Neural progenitor cell (in vitro differentiated cells): ENCODE measurements at regions not wholly inside any gene's neighbourhood (a gene's known extent, or its start where the extent isn't known, plus 50 kb on each side); places are given as distances from the start of the nearest gene placed in this dataset.
A peak's percentile ranks its signal among the peaks of the same experiment; 100 is the strongest.

ENCODE experiments used
- DNase-seq: peaks from one replicate; pipeline ENCODE4 v3.0.0-alpha.2; 2016; ENCODE audit warnings: low spot score
- H2AFZ ChIP-seq: fragments of 200-600 bp; sonication (generic); replicated peaks from 2 replicates; pipeline ENCODE4 v1.6.1; 2016; ENCODE audit warnings: antibody characterized with exemption
- H3F3A ChIP-seq: fragments of 200-600 bp; sonication (generic); 2 replicates; pipeline ENCODE4 v1.6.1; 2016; ENCODE audit warnings: antibody characterized with exemption, low read depth
- H3K27ac ChIP-seq: fragments of 200-600 bp; sonication (generic); 2 replicates; pipeline ENCODE4 v1.5.1; 2016; ENCODE audit warnings: mild to moderate bottlenecking
- H3K27me3 ChIP-seq: fragments of 200-600 bp; sonication (generic); 2 replicates; pipeline ENCODE4 v1.6.1; 2016; ENCODE audit warnings: mild to moderate bottlenecking, moderate library complexity
- H3K36me3 ChIP-seq: fragments of 200-600 bp; sonication (generic); 2 replicates; pipeline ENCODE4 v1.5.1; 2016
- H3K4me1 ChIP-seq: fragments of 200-600 bp; sonication (generic); 2 replicates; pipeline ENCODE4 v1.6.1; 2016; ENCODE audit warnings: mixed run types
- H3K4me2 ChIP-seq: fragments of 200-600 bp; sonication (generic); 2 replicates; pipeline ENCODE4 v1.6.1; 2016
- H3K4me3 ChIP-seq: fragments of 200-600 bp; sonication (generic); 2 replicates; pipeline ENCODE4 v1.5.1; 2016
- H3K79me2 ChIP-seq: fragments of 200-600 bp; sonication (generic); 2 replicates; pipeline ENCODE4 v1.6.1; 2016; ENCODE audit warnings: low read depth
- H3K9ac ChIP-seq: fragments of 200-600 bp; sonication (generic); 2 replicates; pipeline ENCODE4 v1.6.1; 2016
- H3K9me3 ChIP-seq: fragments of 200-600 bp; sonication (generic); 2 replicates; pipeline ENCODE4 v1.5.1; 2016; ENCODE audit warnings: low read depth
- H4K20me1 ChIP-seq: fragments of 200-600 bp; sonication (generic); 2 replicates; pipeline ENCODE4 v1.6.1; 2016; ENCODE audit warnings: low read depth
- H3K27ac Mint-ChIP-seq: 3 replicates; pipeline ENCODE4 v1.8.0; 2021; ENCODE audit warnings: mixed read lengths
- H3K27me3 Mint-ChIP-seq: 2 replicates; pipeline ENCODE4 v1.8.0; 2022; ENCODE audit warnings: low read depth, mild to moderate bottlenecking, inconsistent platforms, moderate library complexity, mixed read lengths; ENCODE audit not compliant: insufficient read depth
- H3K36me3 Mint-ChIP-seq: 3 replicates; pipeline ENCODE4 v1.8.0; 2021; ENCODE audit warnings: mixed read lengths
- H3K4me1 Mint-ChIP-seq: 3 replicates; pipeline ENCODE4 v1.8.0; 2021; ENCODE audit warnings: mixed read lengths
- H3K4me3 Mint-ChIP-seq: 3 replicates; pipeline ENCODE4 v1.8.0; 2021; ENCODE audit warnings: mild to moderate bottlenecking, moderate library complexity, mixed read lengths
- H3K9me3 Mint-ChIP-seq: 3 replicates; pipeline ENCODE4 v1.8.0; 2020; ENCODE audit warnings: mixed read lengths
- EZH2 ChIP-seq: fragments of 200-600 bp; sonication (generic); IDR thresholded peaks from 2 replicates; pipeline ENCODE4 v1.6.1; 2017; ENCODE audit warnings: antibody characterized with exemption, mild to moderate bottlenecking, moderate library complexity
- EZH2phosphoT487 ChIP-seq: fragments of 200-600 bp; sonication (generic); IDR thresholded peaks from 2 replicates; pipeline ENCODE4 v1.6.1; 2017; ENCODE audit warnings: antibody characterized with exemption
- TF ChIP-seq, protein P1 (sequence below): fragments of 200-600 bp; sonication (generic); IDR thresholded peaks from 2 replicates; pipeline ENCODE4 v1.5.1; 2017; ENCODE audit warnings: antibody characterized with exemption, mild to moderate bottlenecking

DNA sequence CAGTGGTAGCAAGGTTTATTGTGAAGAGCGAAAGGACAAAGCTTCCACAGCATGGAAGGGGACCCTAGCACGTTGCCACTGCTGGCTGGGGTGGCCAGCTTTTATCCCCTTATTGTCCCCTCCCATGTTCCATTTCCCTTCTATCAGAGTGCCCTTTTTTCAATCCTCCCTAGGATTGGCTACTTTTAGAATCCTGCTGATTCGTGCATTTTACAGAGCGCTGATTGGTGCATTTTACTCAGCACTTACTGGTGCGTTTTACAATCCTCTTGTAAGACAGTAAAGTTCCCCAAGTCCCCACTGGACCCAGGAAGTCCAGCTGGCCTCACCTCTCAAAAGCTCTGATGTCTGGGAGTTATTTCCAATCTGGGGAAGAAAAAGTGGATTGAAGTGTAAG, 90.1 kb downstream of the CD8B2 start:
- no peak overlapping the region for H3K27ac Mint-ChIP-seq

DNA sequence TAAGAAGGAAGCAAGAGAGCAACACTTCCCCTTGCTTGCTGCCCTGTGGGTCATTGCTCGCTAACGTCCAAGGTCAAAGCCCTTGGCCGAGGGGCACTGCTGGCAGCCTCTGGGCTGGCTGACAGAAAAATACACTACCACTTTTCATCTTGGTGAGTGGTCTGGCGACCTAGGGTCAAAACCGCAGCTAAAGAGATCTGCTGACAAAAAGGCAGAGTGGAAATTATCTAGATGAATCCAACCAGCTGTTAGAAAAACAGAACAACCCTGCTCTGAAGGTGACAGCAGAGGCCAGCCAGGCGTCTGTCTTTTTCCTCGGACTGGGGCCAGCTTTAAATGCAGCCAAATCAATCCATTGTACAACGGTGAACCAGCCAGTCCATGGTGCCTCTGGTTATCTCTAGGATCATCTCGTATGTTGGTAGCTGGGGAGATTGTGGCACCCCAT, 92.6 kb downstream of the CD8B2 start:
- H3F3A ChIP-seq, result no peaks in the 10 kb centered on the region
- H2AFZ ChIP-seq, result no peak overlapping the region
- H4K20me1 ChIP-seq, result no peaks in the 10 kb centered on the region
- no peaks in the 10 kb centered on the region for H3K36me3 Mint-ChIP-seq
- no peaks in the 10 kb centered on the region for H3K9me3 ChIP-seq
- peaks cover 12% of the 10 kb centered on the region for H3K27me3 Mint-ChIP-seq
- no peak overlapping the region for H3K9ac ChIP-seq
- H3K9me3 Mint-ChIP-seq, result peaks cover 2% of the 10 kb centered on the region
- no peaks in the 10 kb centered on the region for H3K79me2 ChIP-seq
- no peaks in the 10 kb centered on the region for H3K36me3 ChIP-seq
- peaks cover 43% of the 10 kb centered on the region for H3K4me1 Mint-ChIP-seq
- H3K4me3 ChIP-seq, result no peak overlapping the region
- H3K27ac ChIP-seq, result no peak overlapping the region
- no peak overlapping the region for H3K4me2 ChIP-seq
- peaks cover 4% of the 10 kb centered on the region for H3K4me1 ChIP-seq
- H3K4me3 Mint-ChIP-seq, result no peak overlapping the region
- no peak overlapping the region for H3K27ac Mint-ChIP-seq
- no peak for TF ChIP-seq EZH2
- TF ChIP-seq EZH2phosphoT487, result no peak
- TF ChIP-seq, protein P1, sequence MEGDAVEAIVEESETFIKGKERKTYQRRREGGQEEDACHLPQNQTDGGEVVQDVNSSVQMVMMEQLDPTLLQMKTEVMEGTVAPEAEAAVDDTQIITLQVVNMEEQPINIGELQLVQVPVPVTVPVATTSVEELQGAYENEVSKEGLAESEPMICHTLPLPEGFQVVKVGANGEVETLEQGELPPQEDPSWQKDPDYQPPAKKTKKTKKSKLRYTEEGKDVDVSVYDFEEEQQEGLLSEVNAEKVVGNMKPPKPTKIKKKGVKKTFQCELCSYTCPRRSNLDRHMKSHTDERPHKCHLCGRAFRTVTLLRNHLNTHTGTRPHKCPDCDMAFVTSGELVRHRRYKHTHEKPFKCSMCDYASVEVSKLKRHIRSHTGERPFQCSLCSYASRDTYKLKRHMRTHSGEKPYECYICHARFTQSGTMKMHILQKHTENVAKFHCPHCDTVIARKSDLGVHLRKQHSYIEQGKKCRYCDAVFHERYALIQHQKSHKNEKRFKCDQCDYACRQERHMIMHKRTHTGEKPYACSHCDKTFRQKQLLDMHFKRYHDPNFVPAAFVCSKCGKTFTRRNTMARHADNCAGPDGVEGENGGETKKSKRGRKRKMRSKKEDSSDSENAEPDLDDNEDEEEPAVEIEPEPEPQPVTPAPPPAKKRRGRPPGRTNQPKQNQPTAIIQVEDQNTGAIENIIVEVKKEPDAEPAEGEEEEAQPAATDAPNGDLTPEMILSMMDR, result no peak
- peaks cover 50% of the 10 kb centered on the region for H3K27me3 ChIP-seq
- DNase-seq, result no peak

More for the DNA sequence above, 90.1 kb downstream of the CD8B2 start:
- peaks cover 27% of the 10 kb centered on the region for H3K27me3 ChIP-seq
- Mint-ChIP-seq H3K27me3 (peaks cover 10% of the 10 kb centered on the region), H3K4me3 (peak overlapping the region; percentile 19), H3K4me1 (peaks cover 38% of the 10 kb centered on the region), H3K36me3 (no peaks in the 10 kb centered on the region), H3K9me3 (peaks cover 2% of the 10 kb centered on the region)
- no peaks in the 10 kb centered on the region for H3K79me2 ChIP-seq
- no peak overlapping the region for H3K4me3 ChIP-seq
- no peak overlapping the region for H2AFZ ChIP-seq
- no peaks in the 10 kb centered on the region for H4K20me1 ChIP-seq
- H3K27ac ChIP-seq, result no peak overlapping the region
- DNase-seq, result no peak
- H3K9ac ChIP-seq, result no peak overlapping the region
- no peaks in the 10 kb centered on the region for H3K9me3 ChIP-seq
- H3F3A ChIP-seq, result no peaks in the 10 kb centered on the region
- no peaks in the 10 kb centered on the region for H3K36me3 ChIP-seq
- TF ChIP-seq EZH2, result no peak
- no peak for TF ChIP-seq EZH2phosphoT487
- TF ChIP-seq, protein P1, result no peak
- no peak overlapping the region for H3K4me2 ChIP-seq
- H3K4me1 ChIP-seq, result peaks cover 4% of the 10 kb centered on the region

DNA sequence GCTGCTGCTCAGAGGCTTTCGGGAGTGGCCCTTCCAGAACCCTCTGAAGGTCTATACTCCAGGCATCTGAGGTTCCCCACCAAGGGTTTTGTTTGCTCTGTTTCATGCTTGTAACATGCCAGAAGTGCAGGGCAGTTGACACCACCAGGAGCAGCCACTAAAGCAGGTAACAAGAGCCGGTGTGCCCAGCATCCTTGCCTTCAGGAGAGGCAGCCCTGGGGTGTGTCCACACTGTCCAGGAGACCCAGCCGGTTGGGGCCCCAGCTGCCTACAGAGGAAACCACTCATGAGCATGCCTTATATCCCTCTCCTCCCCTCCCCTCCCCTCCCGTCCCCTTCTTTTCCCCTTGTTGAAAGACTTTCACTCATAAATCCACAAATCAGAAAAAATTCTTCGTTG, 93.1 kb downstream of the CD8B2 start:
- H3K27ac Mint-ChIP-seq, result no peak overlapping the region
- no peaks in the 10 kb centered on the region for H3K9me3 ChIP-seq
- H3K9ac ChIP-seq, result no peak overlapping the region
- no peak overlapping the region for H3K27ac ChIP-seq
- peaks cover 50% of the 10 kb centered on the region for H3K27me3 ChIP-seq
- no peak overlapping the region for H3K4me3 ChIP-seq
- no peak for TF ChIP-seq EZH2
- TF ChIP-seq, protein P1, result no peak
- no peak for TF ChIP-seq EZH2phosphoT487
- no peak for DNase-seq
- no peak overlapping the region for H2AFZ ChIP-seq
- peaks cover 4% of the 10 kb centered on the region for H3K9me3 Mint-ChIP-seq
- no peaks in the 10 kb centered on the region for H3K36me3 ChIP-seq
- no peaks in the 10 kb centered on the region for H3K36me3 Mint-ChIP-seq
- H3K4me1 ChIP-seq, result peaks cover 4% of the 10 kb centered on the region
- H3K4me1 Mint-ChIP-seq, result peaks cover 39% of the 10 kb centered on the region
- H4K20me1 ChIP-seq, result no peaks in the 10 kb centered on the region
- H3K27me3 Mint-ChIP-seq, result peaks cover 9% of the 10 kb centered on the region
- H3K79me2 ChIP-seq, result no peaks in the 10 kb centered on the region
- no peak overlapping the region for H3K4me2 ChIP-seq
- no peak overlapping the region for H3K4me3 Mint-ChIP-seq
- H3F3A ChIP-seq, result no peaks in the 10 kb centered on the region
